Neural cell (in vitro differentiated cells): ENCODE measurements at regions not wholly inside any gene's neighbourhood (a gene's known extent, or its start where the extent isn't known, plus 50 kb on each side); places are given as distances from the start of the nearest gene placed in this dataset.

ENCODE experiments used
- H2AFZ ChIP-seq: fragments of 200-600, 300-800 bp; sonication (generic), shearing (Covaris generic); 2 replicates; pipeline ENCODE4 v1.6.0; 2014; ENCODE audit warnings: low read depth, mild to moderate bottlenecking, antibody characterized with exemption, low read length, moderate library complexity
- H3F3A ChIP-seq: fragments of 200-600 bp; shearing (Covaris generic); 2 replicates; pipeline ENCODE4 v1.6.1; 2016; ENCODE audit warnings: mild to moderate bottlenecking, moderate library complexity, mixed read lengths, antibody characterized with exemption, low read length; ENCODE audit not compliant: insufficient read depth, poor library complexity, severe bottlenecking
- H3K27ac ChIP-seq: fragments of 200-600, 300-800 bp; sonication (generic), shearing (Covaris generic); 2 replicates; pipeline ENCODE4 v1.5.1; 2014; ENCODE audit warnings: mild to moderate bottlenecking, low read length, moderate library complexity
- H3K27me3 ChIP-seq: fragments of 300-800, 200-600 bp; sonication (generic), shearing (Covaris generic); 2 replicates; pipeline ENCODE4 v1.6.0; 2014; ENCODE audit warnings: mild to moderate bottlenecking, low read depth, low read length, moderate library complexity; ENCODE audit not compliant: insufficient read depth
- H3K36me3 ChIP-seq: fragments of 300-800, 200-600 bp; sonication (generic), shearing (Covaris generic); 2 replicates; pipeline ENCODE4 v1.5.1; 2014; ENCODE audit warnings: mild to moderate bottlenecking, antibody characterized with exemption, low read length, moderate library complexity; ENCODE audit not compliant: insufficient read depth
- H3K4me2 ChIP-seq: fragments of 300-800, 200-600 bp; sonication (generic), shearing (Covaris generic); 2 replicates; pipeline ENCODE4 v1.6.0; 2014; ENCODE audit warnings: mild to moderate bottlenecking, low read length
- H3K4me3 ChIP-seq: fragments of 300-800, 200-600 bp; sonication (generic), shearing (Covaris generic); 2 replicates; pipeline ENCODE4 v1.5.1; 2014; ENCODE audit warnings: mild to moderate bottlenecking, low read length, moderate library complexity
- H3K79me2 ChIP-seq: fragments of 200-600 bp; shearing (Covaris generic); replicated peaks from 2 replicates; pipeline ENCODE4 v1.6.0; 2014; ENCODE audit warnings: mild to moderate bottlenecking, low read length, moderate library complexity; ENCODE audit not compliant: insufficient read depth
- H3K9ac ChIP-seq: fragments of 300-800, 200-600 bp; sonication (generic), shearing (Covaris generic); 2 replicates; pipeline ENCODE4 v1.6.1; 2016; ENCODE audit warnings: mild to moderate bottlenecking, low read length, mixed read lengths
- H3K9me2 ChIP-seq: fragments of 200-600 bp; shearing (Covaris generic); 2 replicates; pipeline ENCODE4 v1.6.1; 2016; ENCODE audit warnings: mild to moderate bottlenecking, low read length, mixed read lengths; ENCODE audit not compliant: insufficient read depth
- H3K9me3 ChIP-seq: fragments of 200-600, 300-800 bp; sonication (generic), shearing (Covaris generic); 2 replicates; pipeline ENCODE4 v1.6.1; 2016; ENCODE audit warnings: mild to moderate bottlenecking, mixed run types, low read length, moderate library complexity, mixed read lengths
- H4K20me1 ChIP-seq: fragments of 200-600 bp; shearing (Covaris generic); 2 replicates; pipeline ENCODE4 v1.6.1; 2016; ENCODE audit warnings: mild to moderate bottlenecking, mixed run types; ENCODE audit not compliant: insufficient read depth
- EP300 ChIP-seq: fragments of 450-650 bp; conservative IDR thresholded peaks from 2 replicates; pipeline ENCODE4 v1.6.1; 2014; ENCODE audit warnings: antibody characterized with exemption, mild to moderate bottlenecking, moderate library complexity; ENCODE audit not compliant: poor library complexity, severe bottlenecking
- EZH2 ChIP-seq: fragments of 200-600, 300-800 bp; shearing (Covaris generic), sonication (generic); IDR thresholded peaks from 2 replicates; pipeline ENCODE4 v1.6.1; 2014; ENCODE audit warnings: antibody characterized with exemption, low read length, borderline replicate concordance, mild to moderate bottlenecking; ENCODE audit not compliant: insufficient read depth, poor library complexity, severe bottlenecking
- MXI1 ChIP-seq: fragments of 450-650 bp; conservative IDR thresholded peaks from 2 replicates; pipeline ENCODE4 v1.6.1; 2014; ENCODE audit warnings: antibody characterized with exemption, mild to moderate bottlenecking; ENCODE audit not compliant: poor library complexity, severe bottlenecking
- POLR2AphosphoS5 ChIP-seq: IDR thresholded peaks from 2 replicates; pipeline ENCODE4 v1.6.1; 2012
- RAD21 ChIP-seq: fragments of 450-650 bp; conservative IDR thresholded peaks from 2 replicates; pipeline ENCODE4 v1.6.1; 2014; ENCODE audit warnings: antibody characterized with exemption, mild to moderate bottlenecking, moderate library complexity
- SMC3 ChIP-seq: fragments of 450-650 bp; conservative IDR thresholded peaks from 2 replicates; pipeline ENCODE4 v1.6.1; 2014; ENCODE audit warnings: antibody characterized with exemption, mild to moderate bottlenecking, moderate library complexity; ENCODE audit not compliant: poor library complexity
- TAF1 ChIP-seq: IDR thresholded peaks from 2 replicates; pipeline ENCODE4 v1.6.1; 2012; ENCODE audit warnings: low read depth
- TF ChIP-seq, protein P1 (sequence below): fragments of 450-650 bp; IDR thresholded peaks from 2 replicates; pipeline ENCODE4 v1.5.1; 2014; ENCODE audit warnings: antibody characterized with exemption, mild to moderate bottlenecking, moderate library complexity; ENCODE audit not compliant: poor library complexity, severe bottlenecking
- TF ChIP-seq, protein P2 (sequence below): IDR thresholded peaks from 2 replicates; pipeline ENCODE4 v1.6.1; 2012; ENCODE audit warnings: borderline replicate concordance

DNA sequence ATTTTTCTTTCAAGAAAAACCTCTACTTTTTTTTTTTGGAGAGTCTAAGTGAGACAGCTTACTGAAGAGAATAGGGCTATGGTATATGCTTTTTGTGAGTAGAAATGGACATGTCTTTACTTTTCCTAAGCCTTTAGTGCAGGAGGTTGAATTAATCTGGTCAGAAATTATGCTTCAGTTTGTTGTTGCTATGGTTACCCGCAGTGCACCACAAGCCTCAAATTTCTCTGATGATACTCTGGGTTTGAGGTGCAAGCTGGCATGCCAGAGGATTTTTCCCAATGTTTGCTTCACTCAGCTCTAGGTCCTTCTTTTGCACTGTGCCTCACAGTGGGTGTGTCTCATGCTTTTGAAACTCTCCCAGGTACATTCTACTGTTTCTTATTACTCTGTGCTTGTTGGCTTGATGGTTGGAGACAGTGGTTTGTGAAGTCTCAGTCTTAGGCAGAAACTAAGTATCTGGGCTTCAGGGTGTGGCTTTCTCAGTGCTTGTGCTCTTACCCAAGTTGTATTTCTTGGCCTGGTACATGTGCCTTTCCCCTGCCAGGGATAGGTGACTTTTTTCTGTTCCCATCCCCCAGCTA lies 278.3 kb downstream of the RBM43 start:
- Histone ChIP-seq H3K27me3 (no peaks in the 10 kb centered on the region), H3K79me2 (no peaks in the 10 kb centered on the region), H3K9ac (no peak overlapping the region), H4K20me1 (no peaks in the 10 kb centered on the region), H3K27ac (peak overlapping the region; percentile 6), H2AFZ (no peak overlapping the region), H3K9me3 (no peaks in the 10 kb centered on the region), H3K36me3 (no peaks in the 10 kb centered on the region), H3F3A (no peaks in the 10 kb centered on the region), H3K9me2 (no peaks in the 10 kb centered on the region), H3K4me3 (no peak overlapping the region), H3K4me2 (no peak overlapping the region)
- TF ChIP-seq SMC3 (no peak), EZH2 (no peak), EP300 (peak; percentile 21), TAF1 (no peak), RAD21 (no peak), MXI1 (no peak)
- TF ChIP-seq, protein P1, sequence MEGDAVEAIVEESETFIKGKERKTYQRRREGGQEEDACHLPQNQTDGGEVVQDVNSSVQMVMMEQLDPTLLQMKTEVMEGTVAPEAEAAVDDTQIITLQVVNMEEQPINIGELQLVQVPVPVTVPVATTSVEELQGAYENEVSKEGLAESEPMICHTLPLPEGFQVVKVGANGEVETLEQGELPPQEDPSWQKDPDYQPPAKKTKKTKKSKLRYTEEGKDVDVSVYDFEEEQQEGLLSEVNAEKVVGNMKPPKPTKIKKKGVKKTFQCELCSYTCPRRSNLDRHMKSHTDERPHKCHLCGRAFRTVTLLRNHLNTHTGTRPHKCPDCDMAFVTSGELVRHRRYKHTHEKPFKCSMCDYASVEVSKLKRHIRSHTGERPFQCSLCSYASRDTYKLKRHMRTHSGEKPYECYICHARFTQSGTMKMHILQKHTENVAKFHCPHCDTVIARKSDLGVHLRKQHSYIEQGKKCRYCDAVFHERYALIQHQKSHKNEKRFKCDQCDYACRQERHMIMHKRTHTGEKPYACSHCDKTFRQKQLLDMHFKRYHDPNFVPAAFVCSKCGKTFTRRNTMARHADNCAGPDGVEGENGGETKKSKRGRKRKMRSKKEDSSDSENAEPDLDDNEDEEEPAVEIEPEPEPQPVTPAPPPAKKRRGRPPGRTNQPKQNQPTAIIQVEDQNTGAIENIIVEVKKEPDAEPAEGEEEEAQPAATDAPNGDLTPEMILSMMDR: no peak

DNA sequence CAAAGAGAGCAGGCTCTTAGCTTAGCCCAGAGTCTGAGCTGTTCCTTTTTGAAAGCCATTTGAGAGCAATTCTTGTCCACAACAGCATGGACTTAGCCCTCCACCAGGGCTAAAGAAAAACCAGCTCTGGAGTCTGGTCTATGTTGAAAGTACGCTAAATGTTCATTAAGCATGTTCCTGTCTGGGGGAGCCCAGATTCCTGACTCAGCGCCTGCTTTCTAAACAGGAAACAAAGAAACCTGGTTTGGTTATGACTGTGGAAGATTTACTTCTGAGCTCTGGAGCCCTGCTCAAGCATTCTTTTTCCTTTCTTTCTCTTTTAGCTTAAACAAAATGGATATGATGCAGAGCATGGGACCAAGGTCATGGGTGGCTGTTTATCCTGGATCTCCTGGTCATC lies 279.8 kb downstream of the RBM43 start:
- Histone ChIP-seq H3K79me2 (no peaks in the 10 kb centered on the region), H2AFZ (no peak overlapping the region), H3K36me3 (no peaks in the 10 kb centered on the region), H3F3A (no peaks in the 10 kb centered on the region), H3K27me3 (no peaks in the 10 kb centered on the region), H3K9me2 (no peaks in the 10 kb centered on the region), H3K9me3 (no peaks in the 10 kb centered on the region), H3K27ac (peak overlapping the region; percentile 2), H3K4me3 (no peak overlapping the region), H3K4me2 (no peak overlapping the region), H3K9ac (no peak overlapping the region), H4K20me1 (no peaks in the 10 kb centered on the region)
- TF ChIP-seq RAD21 (no peak), TAF1 (no peak), EZH2 (no peak), MXI1 (no peak), SMC3 (no peak), EP300 (no peak), POLR2AphosphoS5 (no peak)
- TF ChIP-seq, protein P1: no peak
- TF ChIP-seq, protein P2, sequence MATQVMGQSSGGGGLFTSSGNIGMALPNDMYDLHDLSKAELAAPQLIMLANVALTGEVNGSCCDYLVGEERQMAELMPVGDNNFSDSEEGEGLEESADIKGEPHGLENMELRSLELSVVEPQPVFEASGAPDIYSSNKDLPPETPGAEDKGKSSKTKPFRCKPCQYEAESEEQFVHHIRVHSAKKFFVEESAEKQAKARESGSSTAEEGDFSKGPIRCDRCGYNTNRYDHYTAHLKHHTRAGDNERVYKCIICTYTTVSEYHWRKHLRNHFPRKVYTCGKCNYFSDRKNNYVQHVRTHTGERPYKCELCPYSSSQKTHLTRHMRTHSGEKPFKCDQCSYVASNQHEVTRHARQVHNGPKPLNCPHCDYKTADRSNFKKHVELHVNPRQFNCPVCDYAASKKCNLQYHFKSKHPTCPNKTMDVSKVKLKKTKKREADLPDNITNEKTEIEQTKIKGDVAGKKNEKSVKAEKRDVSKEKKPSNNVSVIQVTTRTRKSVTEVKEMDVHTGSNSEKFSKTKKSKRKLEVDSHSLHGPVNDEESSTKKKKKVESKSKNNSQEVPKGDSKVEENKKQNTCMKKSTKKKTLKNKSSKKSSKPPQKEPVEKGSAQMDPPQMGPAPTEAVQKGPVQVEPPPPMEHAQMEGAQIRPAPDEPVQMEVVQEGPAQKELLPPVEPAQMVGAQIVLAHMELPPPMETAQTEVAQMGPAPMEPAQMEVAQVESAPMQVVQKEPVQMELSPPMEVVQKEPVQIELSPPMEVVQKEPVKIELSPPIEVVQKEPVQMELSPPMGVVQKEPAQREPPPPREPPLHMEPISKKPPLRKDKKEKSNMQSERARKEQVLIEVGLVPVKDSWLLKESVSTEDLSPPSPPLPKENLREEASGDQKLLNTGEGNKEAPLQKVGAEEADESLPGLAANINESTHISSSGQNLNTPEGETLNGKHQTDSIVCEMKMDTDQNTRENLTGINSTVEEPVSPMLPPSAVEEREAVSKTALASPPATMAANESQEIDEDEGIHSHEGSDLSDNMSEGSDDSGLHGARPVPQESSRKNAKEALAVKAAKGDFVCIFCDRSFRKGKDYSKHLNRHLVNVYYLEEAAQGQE: no peak
